ENCODE measurements at regions not wholly inside any gene's neighbourhood (a gene's known extent, or its start where the extent isn't known, plus 50 kb on each side); places are given as distances from the start of the nearest gene placed in this dataset.

- H3K27me3 Mint-ChIP-seq = no peaks in the 10 kb centered on the region
- H3K9me3 Mint-ChIP-seq = no peaks in the 10 kb centered on the region
- H3K4me3 Mint-ChIP-seq = no peak overlapping the region
- DNase-seq = no peak
- H3K4me1 Mint-ChIP-seq = no peaks in the 10 kb centered on the region
- no peak overlapping the region for H3K27ac Mint-ChIP-seq
- H3K36me3 Mint-ChIP-seq = peaks cover 19% of the 10 kb centered on the region
These were observed 199.0 kb upstream of the NUDT6 start for GRCh38 chr4:123121241-123121907.

- Mint-ChIP-seq H3K9me3 (no peaks in the 10 kb centered on the region), H3K4me1 (no peaks in the 10 kb centered on the region), H3K27ac (no peak overlapping the region), H3K36me3 (peaks cover 17% of the 10 kb centered on the region), H3K4me3 (no peak overlapping the region), H3K27me3 (no peaks in the 10 kb centered on the region)
- DNase-seq = no peak
These were observed 203.1 kb upstream of the NUDT6 start for GRCh38 chr4:123125477-123125876.

- Mint-ChIP-seq H3K27ac (no peak overlapping the region), H3K36me3 (peaks cover 15% of the 10 kb centered on the region), H3K27me3 (no peaks in the 10 kb centered on the region), H3K9me3 (no peaks in the 10 kb centered on the region), H3K4me1 (no peaks in the 10 kb centered on the region), H3K4me3 (no peak overlapping the region)
- DNase-seq = no peak
These were observed 204.8 kb upstream of the NUDT6 start for GRCh38 chr4:123127218-123127617.

- no peak overlapping the region for H3K4me3 Mint-ChIP-seq
- H3K36me3 Mint-ChIP-seq = peaks cover 17% of the 10 kb centered on the region
- H3K27me3 Mint-ChIP-seq = no peaks in the 10 kb centered on the region
- no peak overlapping the region for H3K27ac Mint-ChIP-seq
- H3K4me1 Mint-ChIP-seq = no peaks in the 10 kb centered on the region
- no peak for DNase-seq
- H3K9me3 Mint-ChIP-seq = no peaks in the 10 kb centered on the region
These were observed 205.5 kb upstream of the NUDT6 start for GRCh38 chr4:123127875-123128274.

- Mint-ChIP-seq H3K4me1 (no peaks in the 10 kb centered on the region), H3K27me3 (no peaks in the 10 kb centered on the region), H3K27ac (no peak overlapping the region), H3K9me3 (no peaks in the 10 kb centered on the region), H3K36me3 (peaks cover 14% of the 10 kb centered on the region), H3K4me3 (no peak overlapping the region)
- DNase-seq = no peak
These were observed 211.1 kb upstream of the NUDT6 start for GRCh38 chr4:123133397-123134050.

GRCh38 chr4:123144616-123145015, 222.2 kb upstream of the NUDT6 start:
- no peak overlapping the region for H3K27ac Mint-ChIP-seq
- DNase-seq = no peak
- H3K9me3 Mint-ChIP-seq = no peaks in the 10 kb centered on the region
- H3K27me3 Mint-ChIP-seq = no peaks in the 10 kb centered on the region
- peaks cover 19% of the 10 kb centered on the region for H3K36me3 Mint-ChIP-seq
- no peak overlapping the region for H3K4me3 Mint-ChIP-seq
- H3K4me1 Mint-ChIP-seq = no peaks in the 10 kb centered on the region

GRCh38 chr4:123158576-123158975, 236.2 kb upstream of the NUDT6 start:
- Mint-ChIP-seq H3K36me3 (peaks cover 7% of the 10 kb centered on the region), H3K9me3 (peaks cover 1% of the 10 kb centered on the region), H3K27me3 (no peaks in the 10 kb centered on the region), H3K4me3 (no peak overlapping the region), H3K4me1 (no peaks in the 10 kb centered on the region), H3K27ac (no peak overlapping the region)
- no peak for DNase-seq

GRCh38 chr4:123159479-123159878, 237.1 kb upstream of the NUDT6 start:
- H3K27ac Mint-ChIP-seq = no peak overlapping the region
- H3K9me3 Mint-ChIP-seq = peaks cover 1% of the 10 kb centered on the region
- H3K4me3 Mint-ChIP-seq = no peak overlapping the region
- H3K36me3 Mint-ChIP-seq = peaks cover 10% of the 10 kb centered on the region
- DNase-seq = no peak
- H3K27me3 Mint-ChIP-seq = no peaks in the 10 kb centered on the region
- H3K4me1 Mint-ChIP-seq = no peaks in the 10 kb centered on the region

GRCh38 chr4:123162859-123163258, 233.7 kb upstream of the SPRY1 start:
- no peaks in the 10 kb centered on the region for H3K9me3 Mint-ChIP-seq
- H3K4me1 Mint-ChIP-seq = no peaks in the 10 kb centered on the region
- peaks cover 6% of the 10 kb centered on the region for H3K36me3 Mint-ChIP-seq
- no peak overlapping the region for H3K27ac Mint-ChIP-seq
- no peak overlapping the region for H3K4me3 Mint-ChIP-seq
- no peaks in the 10 kb centered on the region for H3K27me3 Mint-ChIP-seq
- DNase-seq = no peak

GRCh38 chr4:123163501-123163900, 233.1 kb upstream of the SPRY1 start:
- Mint-ChIP-seq H3K36me3 (peaks cover 6% of the 10 kb centered on the region), H3K27ac (no peak overlapping the region), H3K9me3 (no peaks in the 10 kb centered on the region), H3K27me3 (no peaks in the 10 kb centered on the region), H3K4me3 (no peak overlapping the region), H3K4me1 (no peaks in the 10 kb centered on the region)
- DNase-seq = no peak

GRCh38 chr4:123166023-123166422, 230.6 kb upstream of the SPRY1 start:
- Mint-ChIP-seq H3K4me3 (no peak overlapping the region), H3K9me3 (no peaks in the 10 kb centered on the region), H3K27ac (no peak overlapping the region), H3K27me3 (no peaks in the 10 kb centered on the region), H3K36me3 (peaks cover 6% of the 10 kb centered on the region), H3K4me1 (no peaks in the 10 kb centered on the region)
- no peak for DNase-seq

- H3K36me3 Mint-ChIP-seq = peaks cover 3% of the 10 kb centered on the region
- no peak for DNase-seq
- no peak overlapping the region for H3K4me3 Mint-ChIP-seq
- no peaks in the 10 kb centered on the region for H3K9me3 Mint-ChIP-seq
- H3K27me3 Mint-ChIP-seq = no peaks in the 10 kb centered on the region
- H3K4me1 Mint-ChIP-seq = no peaks in the 10 kb centered on the region
- H3K27ac Mint-ChIP-seq = no peak overlapping the region
These were observed 228.7 kb upstream of the SPRY1 start for GRCh38 chr4:123167931-123168330.

GRCh38 chr4:123168812-123169211, 227.8 kb upstream of the SPRY1 start:
- H3K27ac Mint-ChIP-seq = no peak overlapping the region
- H3K4me3 Mint-ChIP-seq = no peak overlapping the region
- no peaks in the 10 kb centered on the region for H3K4me1 Mint-ChIP-seq
- peaks cover 3% of the 10 kb centered on the region for H3K36me3 Mint-ChIP-seq
- DNase-seq = no peak
- H3K27me3 Mint-ChIP-seq = no peaks in the 10 kb centered on the region
- peaks cover 1% of the 10 kb centered on the region for H3K9me3 Mint-ChIP-seq

- Mint-ChIP-seq H3K27me3 (no peaks in the 10 kb centered on the region), H3K27ac (no peak overlapping the region), H3K4me3 (no peak overlapping the region), H3K4me1 (no peaks in the 10 kb centered on the region), H3K9me3 (peaks cover 2% of the 10 kb centered on the region), H3K36me3 (no peaks in the 10 kb centered on the region)
- no peak for DNase-seq
These were observed 225.8 kb upstream of the SPRY1 start for GRCh38 chr4:123170843-123171242.

GRCh38 chr4:123176605-123177004, 220.0 kb upstream of the SPRY1 start:
- peaks cover 2% of the 10 kb centered on the region for H3K9me3 Mint-ChIP-seq
- H3K4me3 Mint-ChIP-seq = no peak overlapping the region
- DNase-seq = no peak
- H3K27ac Mint-ChIP-seq = no peak overlapping the region
- H3K4me1 Mint-ChIP-seq = no peaks in the 10 kb centered on the region
- no peaks in the 10 kb centered on the region for H3K27me3 Mint-ChIP-seq
- no peaks in the 10 kb centered on the region for H3K36me3 Mint-ChIP-seq

- Mint-ChIP-seq H3K27ac (no peak overlapping the region), H3K9me3 (no peaks in the 10 kb centered on the region), H3K36me3 (no peaks in the 10 kb centered on the region), H3K4me3 (no peak overlapping the region), H3K4me1 (no peaks in the 10 kb centered on the region), H3K27me3 (no peaks in the 10 kb centered on the region)
- no peak for DNase-seq
These were observed 214.3 kb upstream of the SPRY1 start for GRCh38 chr4:123182289-123182688.
